ENCODE measurements at regions not wholly inside any gene's neighbourhood (a gene's known extent, or its start where the extent isn't known, plus 50 kb on each side); places are given as distances from the start of the nearest gene placed in this dataset.
"Not testable (repeated sequence)": the region's sequence is repeated elsewhere in the genome, so short reads cannot be mapped to it uniquely, and the experiment has no call there.

GRCh38 chr1:214141486-214141885 lies 139.5 kb upstream of the SMYD2 start:
- DNase-seq (ENCODE audit: low read depth in 4 of 4, low spot score in 2 of 4) = no peak

- no peak for DNase-seq (ENCODE audit: low read depth in 4 of 4, low spot score in 2 of 4)
Observed at GRCh38 chr1:214143006-214143992, 137.7 kb upstream of the SMYD2 start.

- not testable (repeated sequence) for DNase-seq (ENCODE audit: low read depth in 4 of 4, low spot score in 2 of 4)
Observed at GRCh38 chr1:214144521-214144920, 136.4 kb upstream of the SMYD2 start.

- no peak for DNase-seq (ENCODE audit: low read depth in 4 of 4, low spot score in 2 of 4)
Observed at GRCh38 chr1:214146523-214146922, 134.4 kb upstream of the SMYD2 start.

GRCh38 chr1:214154596-214155292 lies 126.2 kb upstream of the SMYD2 start:
- DNase-seq (ENCODE audit: low read depth in 4 of 4, low spot score in 2 of 4) = no peak

- DNase-seq (ENCODE audit: low read depth in 4 of 4, low spot score in 2 of 4) = no peak
Observed at GRCh38 chr1:214155987-214156625, 124.9 kb upstream of the SMYD2 start.

- no peak for DNase-seq (ENCODE audit: low read depth in 4 of 4, low spot score in 2 of 4)
Observed at GRCh38 chr1:214164173-214164572, 116.8 kb upstream of the SMYD2 start.

- no peak for DNase-seq (ENCODE audit: low read depth in 4 of 4, low spot score in 2 of 4)
Observed at GRCh38 chr1:214165850-214166374, 115.0 kb upstream of the SMYD2 start.

GRCh38 chr1:214174508-214175199 lies 106.3 kb upstream of the SMYD2 start:
- no peak for DNase-seq (ENCODE audit: low read depth in 4 of 4, low spot score in 2 of 4)

GRCh38 chr1:214178102-214178501 lies 102.9 kb upstream of the SMYD2 start:
- DNase-seq (ENCODE audit: low read depth in 4 of 4, low spot score in 2 of 4) = no peak

GRCh38 chr1:214184992-214185391 lies 96.0 kb upstream of the SMYD2 start:
- DNase-seq (ENCODE audit: low read depth in 4 of 4, low spot score in 2 of 4) = no peak

- no peak for DNase-seq (ENCODE audit: low read depth in 4 of 4, low spot score in 2 of 4)
Observed at GRCh38 chr1:214186103-214186824, 94.7 kb upstream of the SMYD2 start.

GRCh38 chr1:214187121-214187900 lies 93.6 kb upstream of the SMYD2 start:
- DNase-seq (ENCODE audit: low read depth in 4 of 4, low spot score in 2 of 4) = no peak

- DNase-seq (ENCODE audit: low read depth in 4 of 4, low spot score in 2 of 4) = no peak
Observed at GRCh38 chr1:214187933-214188332, 93.0 kb upstream of the SMYD2 start.

- no peak for DNase-seq (ENCODE audit: low read depth in 4 of 4, low spot score in 2 of 4)
Observed at GRCh38 chr1:214188835-214189234, 92.1 kb upstream of the SMYD2 start.

GRCh38 chr1:214192825-214193643 lies 87.9 kb upstream of the SMYD2 start:
- no peak for DNase-seq (ENCODE audit: low read depth in 4 of 4, low spot score in 2 of 4)

- DNase-seq (ENCODE audit: low read depth in 4 of 4, low spot score in 2 of 4) = no peak
Observed at GRCh38 chr1:214193691-214194090, 87.3 kb upstream of the SMYD2 start.

GRCh38 chr1:214198571-214198970 lies 82.4 kb upstream of the SMYD2 start:
- DNase-seq (ENCODE audit: low read depth in 4 of 4, low spot score in 2 of 4) = no peak
